GM23338 (cell line): ENCODE measurements at regions not wholly inside any gene's neighbourhood (a gene's known extent, or its start where the extent isn't known, plus 50 kb on each side); places are given as distances from the start of the nearest gene placed in this dataset.

ENCODE experiments used
- ATAC-seq: fragments of 200-7000 bp; cut with Tn5 transposase; 3 replicates; pipeline ENCODE4 v1.9.1; 2020
- DNase-seq: peaks from one replicate; pipeline ENCODE4 v3.0.0-alpha.2; 2015; ENCODE audit warnings: low spot score
- H2AFZ ChIP-seq: fragments of 200-600 bp; sonication (generic); 2 replicates; pipeline ENCODE4 v1.8.0; 2016; ENCODE audit warnings: antibody characterized with exemption, mild to moderate bottlenecking, moderate library complexity
- H3F3A ChIP-seq: fragments of 200-600 bp; sonication (generic); replicated peaks from 2 replicates; pipeline ENCODE4 v1.8.0; 2017; ENCODE audit warnings: antibody characterized with exemption, mixed run types, low read depth
- H3K27ac ChIP-seq: fragments of 200-600 bp; sonication (generic); 2 replicates; pipeline ENCODE4 v1.6.1; 2016; ENCODE audit warnings: low read depth
- H3K27me3 ChIP-seq: fragments of 200-600 bp; sonication (generic); 2 replicates; pipeline ENCODE4 v1.8.0; 2016; ENCODE audit warnings: mild to moderate bottlenecking, mixed run types, moderate library complexity; ENCODE audit not compliant: insufficient read depth
- H3K36me3 ChIP-seq: fragments of 200-600 bp; sonication (generic); 2 replicates; pipeline ENCODE4 v1.8.0; 2016; ENCODE audit warnings: mild to moderate bottlenecking; ENCODE audit not compliant: insufficient read depth
- H3K4me1 ChIP-seq: fragments of 200-600 bp; sonication (generic); 2 replicates; pipeline ENCODE4 v1.8.0; 2016; ENCODE audit warnings: mild to moderate bottlenecking, moderate library complexity; ENCODE audit not compliant: insufficient read depth
- H3K4me2 ChIP-seq: fragments of 200-600 bp; sonication (generic); 2 replicates; pipeline ENCODE4 v1.7.1; 2017; ENCODE audit warnings: mixed run types
- H3K4me3 ChIP-seq: fragments of 200-600 bp; sonication (generic); 2 replicates; pipeline ENCODE4 v1.6.1; 2016; ENCODE audit warnings: mixed run types
- H3K79me2 ChIP-seq: fragments of 200-600 bp; sonication (generic); replicated peaks from 2 replicates; pipeline ENCODE4 v1.8.0; 2017; ENCODE audit warnings: mild to moderate bottlenecking; ENCODE audit not compliant: insufficient read depth
- H3K9me2 ChIP-seq: fragments of 200-600 bp; sonication (generic); 2 replicates; pipeline ENCODE4 v1.8.0; 2017; ENCODE audit not compliant: insufficient read depth
- H4K20me1 ChIP-seq: fragments of 200-600 bp; sonication (generic); replicated peaks from 2 replicates; pipeline ENCODE4 v1.8.0; 2017; ENCODE audit warnings: mild to moderate bottlenecking; ENCODE audit not compliant: insufficient read depth
- H3K27ac Mint-ChIP-seq: 2 replicates; pipeline ENCODE4 v1.8.0; 2020; ENCODE audit warnings: inconsistent platforms, mild to moderate bottlenecking, moderate library complexity, mixed read lengths
- H3K27me3 Mint-ChIP-seq: 3 replicates; pipeline ENCODE4 v1.8.0; 2022; ENCODE audit warnings: low read depth, mild to moderate bottlenecking, moderate library complexity, mixed read lengths, inconsistent platforms; ENCODE audit not compliant: insufficient read depth, poor library complexity
- H3K36me3 Mint-ChIP-seq: 3 replicates; pipeline ENCODE4 v1.8.0; 2021; ENCODE audit warnings: low read depth, mild to moderate bottlenecking, inconsistent platforms, moderate library complexity, mixed read lengths
- H3K4me1 Mint-ChIP-seq: 3 replicates; pipeline ENCODE4 v1.8.0; 2020; ENCODE audit warnings: mild to moderate bottlenecking, inconsistent platforms, mixed read lengths
- H3K4me3 Mint-ChIP-seq: 3 replicates; pipeline ENCODE4 v1.8.0; 2021; ENCODE audit warnings: moderate library complexity, mild to moderate bottlenecking, inconsistent platforms, mixed read lengths
- H3K9me3 Mint-ChIP-seq: 3 replicates; pipeline ENCODE4 v1.8.0; 2020; ENCODE audit warnings: moderate library complexity, mild to moderate bottlenecking, inconsistent platforms, mixed read lengths
- CREB1 ChIP-seq: fragments of 250-450 bp; sonication (Bioruptor Pico); IDR thresholded peaks from 2 replicates; pipeline ENCODE4 v1.5.0; 2020; ENCODE audit warnings: low read depth, mild to moderate bottlenecking, moderate library complexity
- EZH2 ChIP-seq: fragments of 200-600 bp; sonication (generic); IDR thresholded peaks from one replicate; pipeline ENCODE4 v1.8.0; 2017; ENCODE audit warnings: antibody characterized with exemption, mild to moderate bottlenecking, low read depth; ENCODE audit not compliant: unreplicated experiment
- EZH2phosphoT487 ChIP-seq: fragments of 200-600 bp; sonication (generic); IDR thresholded peaks from one replicate; pipeline ENCODE4 v1.8.1; 2018; ENCODE audit warnings: antibody characterized with exemption; ENCODE audit not compliant: unreplicated experiment
- NANOG ChIP-seq: IDR thresholded peaks from 2 replicates; pipeline ENCODE4 v1.6.1; 2016; ENCODE audit warnings: antibody characterized with exemption, borderline replicate concordance
- POLR2AphosphoS5 ChIP-seq: IDR thresholded peaks from 2 replicates; pipeline ENCODE4 v1.6.1; 2016; ENCODE audit warnings: antibody characterized with exemption, low read depth
- STAT1 ChIP-seq: IDR thresholded peaks from one replicate; pipeline ENCODE4 v1.6.1; 2016; ENCODE audit warnings: antibody characterized with exemption; ENCODE audit not compliant: unreplicated experiment
- TF ChIP-seq, protein P1 (sequence below): IDR thresholded peaks from one replicate; pipeline ENCODE4 v1.6.1; 2018; ENCODE audit warnings: antibody characterized with exemption; ENCODE audit not compliant: unreplicated experiment

GRCh38 chr9:2907411-2907810 is 63.5 kb upstream of the PUM3 start (continued):
- TF ChIP-seq, protein P1, sequence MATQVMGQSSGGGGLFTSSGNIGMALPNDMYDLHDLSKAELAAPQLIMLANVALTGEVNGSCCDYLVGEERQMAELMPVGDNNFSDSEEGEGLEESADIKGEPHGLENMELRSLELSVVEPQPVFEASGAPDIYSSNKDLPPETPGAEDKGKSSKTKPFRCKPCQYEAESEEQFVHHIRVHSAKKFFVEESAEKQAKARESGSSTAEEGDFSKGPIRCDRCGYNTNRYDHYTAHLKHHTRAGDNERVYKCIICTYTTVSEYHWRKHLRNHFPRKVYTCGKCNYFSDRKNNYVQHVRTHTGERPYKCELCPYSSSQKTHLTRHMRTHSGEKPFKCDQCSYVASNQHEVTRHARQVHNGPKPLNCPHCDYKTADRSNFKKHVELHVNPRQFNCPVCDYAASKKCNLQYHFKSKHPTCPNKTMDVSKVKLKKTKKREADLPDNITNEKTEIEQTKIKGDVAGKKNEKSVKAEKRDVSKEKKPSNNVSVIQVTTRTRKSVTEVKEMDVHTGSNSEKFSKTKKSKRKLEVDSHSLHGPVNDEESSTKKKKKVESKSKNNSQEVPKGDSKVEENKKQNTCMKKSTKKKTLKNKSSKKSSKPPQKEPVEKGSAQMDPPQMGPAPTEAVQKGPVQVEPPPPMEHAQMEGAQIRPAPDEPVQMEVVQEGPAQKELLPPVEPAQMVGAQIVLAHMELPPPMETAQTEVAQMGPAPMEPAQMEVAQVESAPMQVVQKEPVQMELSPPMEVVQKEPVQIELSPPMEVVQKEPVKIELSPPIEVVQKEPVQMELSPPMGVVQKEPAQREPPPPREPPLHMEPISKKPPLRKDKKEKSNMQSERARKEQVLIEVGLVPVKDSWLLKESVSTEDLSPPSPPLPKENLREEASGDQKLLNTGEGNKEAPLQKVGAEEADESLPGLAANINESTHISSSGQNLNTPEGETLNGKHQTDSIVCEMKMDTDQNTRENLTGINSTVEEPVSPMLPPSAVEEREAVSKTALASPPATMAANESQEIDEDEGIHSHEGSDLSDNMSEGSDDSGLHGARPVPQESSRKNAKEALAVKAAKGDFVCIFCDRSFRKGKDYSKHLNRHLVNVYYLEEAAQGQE = no peak
- no peak for TF ChIP-seq POLR2AphosphoS5
- TF ChIP-seq EZH2phosphoT487 = no peak
- TF ChIP-seq STAT1 = no peak
- TF ChIP-seq NANOG = no peak

GRCh38 chr9:2904242-2904930 is 60.5 kb upstream of the PUM3 start:
- Mint-ChIP-seq H3K27me3 (peaks cover 1% of the 10 kb centered on the region), H3K4me1 (peaks cover 9% of the 10 kb centered on the region), H3K27ac (peak overlapping the region; percentile 36; the same call in 1 of the 2 replicates), H3K4me3 (no peak overlapping the region), H3K36me3 (peaks cover 15% of the 10 kb centered on the region), H3K9me3 (peaks cover 20% of the 10 kb centered on the region)
- Histone ChIP-seq H3K79me2 (no peaks in the 10 kb centered on the region), H3K27ac (no peak overlapping the region), H3F3A (no peaks in the 10 kb centered on the region), H3K36me3 (no peaks in the 10 kb centered on the region), H3K27me3 (no peaks in the 10 kb centered on the region), H3K4me3 (no peak overlapping the region), H3K9me2 (no peaks in the 10 kb centered on the region), H2AFZ (no peak overlapping the region), H3K4me1 (no peaks in the 10 kb centered on the region), H4K20me1 (no peaks in the 10 kb centered on the region), H3K4me2 (no peak overlapping the region)
- peak; percentile 85 for ATAC-seq
- DNase-seq = no peak
- TF ChIP-seq EZH2 = no peak
- TF ChIP-seq CREB1 (CRISPR knock-in tag) = no peak
- TF ChIP-seq EZH2phosphoT487 = no peak
- TF ChIP-seq, protein P1 = no peak
